Thoracic aorta (tissue), 2 donors: ENCODE measurements at regions not wholly inside any gene's neighbourhood (a gene's known extent, or its start where the extent isn't known, plus 50 kb on each side); places are given as distances from the start of the nearest gene placed in this dataset.

Experiments
- ATAC-seq: fragments of 150-250 bp; one replicate; pipeline ENCODE4 v1.8.0; 2017; ENCODE audit warnings: low read depth; ENCODE audit not compliant: insufficient number of reproducible peaks, low FRiP score
- DNase-seq: peaks from one replicate; pipeline ENCODE4 v3.0.0-alpha.2; 2020; ENCODE audit warnings: low spot score
- H3K27ac ChIP-seq, 2 donors: fragments of 200-600 bp; sonication (generic); 1 replicate in 1 of 2; 2 replicates in 1 of 2; pipeline ENCODE4 v1.5.1; 2016; ENCODE audit warnings: mild to moderate bottlenecking in 2 of 2, moderate library complexity in 2 of 2
- H3K27me3 ChIP-seq: fragments of 200-600 bp; sonication (generic); replicated peaks from 2 replicates; pipeline ENCODE4 v1.6.0; 2016; ENCODE audit warnings: mild to moderate bottlenecking; ENCODE audit not compliant: insufficient read depth
- H3K36me3 ChIP-seq: fragments of 200-600 bp; sonication (generic); one replicate; pipeline ENCODE4 v1.5.1; 2016
- H3K4me1 ChIP-seq, 2 donors: fragments of 200-600 bp; sonication (generic); 1 replicate in 1 of 2; 2 replicates in 1 of 2; pipeline versions ENCODE4 v1.5.1 to v1.6.0; 2016; ENCODE audit warnings: low read depth in 2 of 2, mild to moderate bottlenecking in 1 of 2; ENCODE audit not compliant: control insufficient read depth in 1 of 2
- H3K4me3 ChIP-seq: fragments of 200-600 bp; sonication (generic); 2 replicates; pipeline ENCODE4 v1.5.1; 2016; ENCODE audit warnings: mild to moderate bottlenecking
- H3K9me3 ChIP-seq: fragments of 200-600 bp; sonication (generic); 2 replicates; pipeline ENCODE4 v1.5.1; 2016
- TF ChIP-seq, protein P1 (sequence below): fragments of 200-600 bp; sonication (generic); IDR thresholded peaks from one replicate; pipeline ENCODE4 v1.5.1; 2019; ENCODE audit warnings: antibody characterized with exemption

DNA sequence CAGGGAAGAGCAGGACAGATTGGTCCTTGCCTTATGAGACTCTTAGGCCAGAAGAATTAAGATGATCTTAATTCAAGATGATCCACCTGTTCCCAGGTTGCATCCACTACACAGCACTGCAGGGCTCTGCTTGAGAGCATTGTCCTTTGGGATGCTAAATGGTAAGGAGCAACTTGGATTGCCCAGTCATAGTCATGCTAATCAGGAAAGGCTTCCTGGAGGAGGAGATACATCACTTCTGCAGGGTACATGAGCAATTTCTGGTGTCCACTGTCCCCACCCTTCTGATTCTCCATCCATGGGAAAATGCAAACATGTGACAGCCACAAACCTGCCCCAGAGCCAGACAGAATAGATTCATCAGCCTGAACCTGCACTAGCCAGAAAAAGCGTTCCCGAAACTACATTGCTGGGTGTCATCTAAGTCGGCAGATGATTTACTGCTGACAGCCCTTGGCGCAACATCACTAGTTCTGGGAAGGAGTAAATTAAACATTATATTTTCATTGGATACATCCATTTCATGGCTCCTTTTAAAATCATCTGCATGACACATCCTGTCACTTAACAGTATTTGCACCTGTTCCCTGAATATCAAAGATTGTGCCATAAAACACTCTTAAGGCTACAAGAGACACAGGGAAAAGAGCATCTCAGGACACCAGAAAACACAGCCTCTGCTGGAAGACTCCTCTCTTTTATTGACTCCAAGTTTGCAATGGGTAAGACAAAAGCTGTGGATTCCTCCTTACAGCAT, 282.2 kb downstream of the MAF start:
- Histone ChIP-seq H3K27ac (no peak overlapping the region), H3K36me3 (no peaks in the 10 kb centered on the region), H3K4me1 (no peaks in the 10 kb centered on the region), H3K4me3 (no peak overlapping the region), H3K9me3 (no peaks in the 10 kb centered on the region), H3K27me3 (no peaks in the 10 kb centered on the region)
- TF ChIP-seq, protein P1, sequence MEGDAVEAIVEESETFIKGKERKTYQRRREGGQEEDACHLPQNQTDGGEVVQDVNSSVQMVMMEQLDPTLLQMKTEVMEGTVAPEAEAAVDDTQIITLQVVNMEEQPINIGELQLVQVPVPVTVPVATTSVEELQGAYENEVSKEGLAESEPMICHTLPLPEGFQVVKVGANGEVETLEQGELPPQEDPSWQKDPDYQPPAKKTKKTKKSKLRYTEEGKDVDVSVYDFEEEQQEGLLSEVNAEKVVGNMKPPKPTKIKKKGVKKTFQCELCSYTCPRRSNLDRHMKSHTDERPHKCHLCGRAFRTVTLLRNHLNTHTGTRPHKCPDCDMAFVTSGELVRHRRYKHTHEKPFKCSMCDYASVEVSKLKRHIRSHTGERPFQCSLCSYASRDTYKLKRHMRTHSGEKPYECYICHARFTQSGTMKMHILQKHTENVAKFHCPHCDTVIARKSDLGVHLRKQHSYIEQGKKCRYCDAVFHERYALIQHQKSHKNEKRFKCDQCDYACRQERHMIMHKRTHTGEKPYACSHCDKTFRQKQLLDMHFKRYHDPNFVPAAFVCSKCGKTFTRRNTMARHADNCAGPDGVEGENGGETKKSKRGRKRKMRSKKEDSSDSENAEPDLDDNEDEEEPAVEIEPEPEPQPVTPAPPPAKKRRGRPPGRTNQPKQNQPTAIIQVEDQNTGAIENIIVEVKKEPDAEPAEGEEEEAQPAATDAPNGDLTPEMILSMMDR: no peak
- no peak for ATAC-seq
- no peak for DNase-seq

DNA sequence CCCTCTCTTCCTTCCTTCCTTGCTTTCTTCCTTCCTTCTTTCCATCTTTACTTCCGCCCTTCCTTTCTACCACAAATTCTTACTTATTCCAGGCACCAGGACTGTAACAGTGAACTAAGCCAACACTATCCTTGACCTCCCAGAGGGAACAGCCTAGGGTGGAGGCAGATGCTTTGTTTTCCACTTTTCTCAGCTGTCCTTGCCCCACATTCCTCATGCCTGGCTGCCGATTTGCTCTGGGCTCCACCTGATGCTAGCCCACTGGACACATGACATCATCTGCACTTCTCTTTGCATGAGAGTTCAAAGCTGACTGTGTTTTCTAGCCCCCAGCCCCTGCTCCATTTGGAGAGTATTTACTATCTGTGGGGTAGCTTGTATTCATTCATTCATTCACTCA, 283.0 kb downstream of the MAF start:
- Histone ChIP-seq H3K27ac (no peak overlapping the region), H3K4me1 (no peaks in the 10 kb centered on the region), H3K9me3 (no peaks in the 10 kb centered on the region), H3K27me3 (no peaks in the 10 kb centered on the region), H3K4me3 (no peak overlapping the region), H3K36me3 (no peaks in the 10 kb centered on the region)
- no peak for ATAC-seq
- TF ChIP-seq, protein P1: no peak
- DNase-seq: no peak

DNA sequence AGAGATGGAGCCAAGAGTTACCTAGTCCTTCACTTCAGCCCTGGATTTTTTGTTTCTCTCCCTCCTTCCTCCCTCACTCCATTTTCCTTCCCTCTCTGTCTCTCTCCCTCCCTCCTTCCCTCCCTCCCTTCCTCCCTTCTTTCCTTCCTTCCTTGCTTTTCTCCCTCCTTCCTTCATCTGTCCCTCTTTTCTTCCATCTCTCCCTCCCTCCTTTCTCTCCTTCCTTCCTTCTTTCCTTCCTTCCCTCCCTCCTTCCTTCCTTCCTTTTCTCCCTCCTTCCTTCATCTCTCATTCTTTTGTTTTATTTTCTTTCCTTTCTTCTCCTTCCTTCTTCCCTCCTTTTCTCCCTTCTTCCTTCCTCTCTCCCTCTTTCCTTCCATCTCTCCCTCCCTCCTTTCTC, 283.5 kb downstream of the MAF start:
- no peak for ATAC-seq
- no peak for DNase-seq
- Histone ChIP-seq H3K27ac (no peak overlapping the region), H3K4me1 (no peaks in the 10 kb centered on the region), H3K36me3 (no peaks in the 10 kb centered on the region), H3K4me3 (no peak overlapping the region), H3K27me3 (no peaks in the 10 kb centered on the region), H3K9me3 (no peaks in the 10 kb centered on the region)
- TF ChIP-seq, protein P1: no peak

DNA sequence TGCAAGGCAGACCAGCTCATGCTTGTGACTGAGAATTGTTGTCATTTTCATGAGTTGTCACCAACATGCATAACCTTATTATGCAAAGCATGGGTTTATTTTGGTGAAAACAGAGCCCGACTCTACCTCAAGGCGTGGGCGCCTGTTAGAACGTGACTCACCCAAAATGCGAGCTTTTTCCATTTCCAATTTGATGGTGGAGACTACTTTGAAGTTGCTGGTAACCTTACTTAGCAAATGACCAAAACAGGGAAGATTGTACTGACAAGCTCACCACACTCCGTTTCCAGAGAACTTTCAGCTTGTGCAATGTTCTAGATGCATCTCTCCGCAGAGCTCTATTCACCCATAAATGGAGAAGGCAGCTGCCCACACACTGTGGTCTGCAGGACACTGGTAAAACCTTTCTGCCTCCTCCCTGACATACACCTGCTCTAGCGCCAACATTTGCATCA, 284.5 kb downstream of the MAF start:
- no peaks in the 10 kb centered on the region for H3K9me3 ChIP-seq
- no peaks in the 10 kb centered on the region for H3K27me3 ChIP-seq
- DNase-seq: no peak
- no peak for ATAC-seq
- TF ChIP-seq, protein P1: no peak
- no peaks in the 10 kb centered on the region for H3K4me1 ChIP-seq
- no peaks in the 10 kb centered on the region for H3K36me3 ChIP-seq
- H3K4me3 ChIP-seq: no peak overlapping the region
- H3K27ac ChIP-seq: no peak overlapping the region

DNA sequence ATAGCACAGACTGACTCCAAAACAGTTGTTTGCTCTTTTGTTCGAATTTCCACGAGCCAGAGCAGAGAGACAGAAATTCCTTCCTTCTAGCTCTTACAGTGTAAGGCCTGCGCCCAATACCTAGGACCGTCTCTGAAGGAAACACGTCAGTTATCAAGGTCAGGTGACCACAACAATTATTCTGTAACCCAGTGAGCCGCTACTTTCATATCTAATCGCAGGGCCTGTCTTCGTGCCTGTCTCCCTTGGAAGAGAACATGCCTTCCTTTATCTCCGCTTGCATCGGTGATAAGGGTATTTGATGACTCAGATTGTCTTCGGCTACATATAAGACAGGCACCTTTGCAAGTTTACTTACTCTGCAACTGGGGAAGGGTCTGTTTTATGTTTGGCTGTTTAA, 288.0 kb downstream of the MAF start:
- DNase-seq (no peak), ATAC-seq (no peak)
- Histone ChIP-seq H3K27me3 (no peaks in the 10 kb centered on the region), H3K4me3 (no peak overlapping the region), H3K4me1 (no peaks in the 10 kb centered on the region), H3K27ac (no peak overlapping the region), H3K9me3 (no peaks in the 10 kb centered on the region), H3K36me3 (no peaks in the 10 kb centered on the region)
- TF ChIP-seq, protein P1: no peak
